K562 (cell line): ENCODE measurements at regions not wholly inside any gene's neighbourhood (a gene's known extent, or its start where the extent isn't known, plus 50 kb on each side); places are given as distances from the start of the nearest gene placed in this dataset.

Source experiments
- ATAC-seq: fragments of 200-7000 bp; cut with Tn5 transposase; 3 replicates; pipeline ENCODE4 v1.9.1; 2020; ENCODE audit warnings: moderate library complexity
- BruUV-seq: library from RNA; stranded (reverse); fragments of 400-500 nt; replicated peaks from 2 replicates; lab custom pipeline; 2021; lab: Mats Ljungman, UMichigan
- CTCF ChIA-PET: fragments of 300-600 bp; formaldehyde crosslinking; extraction: SDS; loops from one replicate; lab custom pipeline; 2021; ENCODE audit warnings: low intra/inter-chr PET ratio; lab: Yijun Ruan, JAX
- POLR2A ChIA-PET: fragments of 300-600, 350-650 bp; sonication (Branson Sonifier 250); formaldehyde crosslinking; extraction: SDS; loops from one replicate; lab custom pipeline; 2021; ENCODE audit warnings: antibody characterized with exemption, inconsistent platforms; lab: Yijun Ruan, JAX
- DNase-seq, 4 experiments: peaks; one replicate each; pipeline versions ENCODE4 v3.0.0 to v3.0.0-alpha.2; 2011 to 2018; ENCODE audit warnings: low spot score in 3 of 4, mixed read lengths in 3 of 4; ENCODE audit errors: extremely low read depth in 1 of 4
- FAIRE-seq: peaks from 2 replicates; lab custom pipeline; 2011; peaks lifted over from hg19 to GRCh38; lab: Jason Lieb, UNC
- H2AFZ ChIP-seq: 2 replicates; pipeline ENCODE4 v1.6.0; 2011; ENCODE audit warnings: low read depth, low read length, control low read depth, inconsistent platforms
- H3K27ac ChIP-seq: fragments of 200-600 bp; 3 replicates; pipeline ENCODE4 v1.8.0; 2011; ENCODE audit warnings: low read depth, mild to moderate bottlenecking, control low read depth, inconsistent platforms, low read length, moderate library complexity, mixed read lengths; ENCODE audit errors: extremely low read depth
- H3K27me3 ChIP-seq, 2 experiments: fragments of 300-600 bp in 1 of 2; 2 replicates in 1 of 2; 3 replicates in 1 of 2; pipeline versions ENCODE4 v1.6.0 to v1.8.0; 2011; ENCODE audit warnings: inconsistent platforms in 2 of 2, low read length in 2 of 2, mild to moderate bottlenecking in 1 of 2, mixed read lengths in 1 of 2, moderate library complexity in 1 of 2; ENCODE audit not compliant: control insufficient read depth in 2 of 2, insufficient read depth in 2 of 2
- H3K36me3 ChIP-seq: fragments of 300-600 bp; 3 replicates; pipeline ENCODE4 v1.8.0; 2011; ENCODE audit warnings: mild to moderate bottlenecking, low read length, inconsistent platforms; ENCODE audit not compliant: control insufficient read depth, insufficient read depth
- H3K4me1 ChIP-seq, 2 experiments: fragments of 200-600 bp in 1 of 2; replicated peaks in 1 of 2; 2 replicates in 1 of 2; 3 replicates in 1 of 2; pipeline versions ENCODE4 v1.5.1 to v1.8.0; 2011; ENCODE audit warnings: inconsistent platforms in 2 of 2, low read length in 2 of 2, mild to moderate bottlenecking in 1 of 2, mixed read lengths in 1 of 2, moderate library complexity in 1 of 2; ENCODE audit not compliant: control insufficient read depth in 2 of 2, insufficient read depth in 2 of 2
- H3K4me2 ChIP-seq: 2 replicates; pipeline ENCODE4 v1.6.1; 2011; ENCODE audit warnings: low read length, control low read depth, inconsistent platforms, mixed read lengths; ENCODE audit not compliant: insufficient read depth
- H3K4me3 ChIP-seq: fragments of 200-600 bp; sonication (generic), shearing (Covaris generic); 2 replicates; pipeline ENCODE4 v1.5.1; 2016; ENCODE audit warnings: control low read depth, inconsistent platforms
- H3K79me2 ChIP-seq: fragments of 200-600 bp; 3 replicates; pipeline ENCODE4 v1.8.0; 2011; ENCODE audit warnings: low read length, inconsistent platforms; ENCODE audit not compliant: control insufficient read depth, insufficient read depth
- H3K9ac ChIP-seq, 2 experiments: 2 replicates each; pipeline versions ENCODE4 v1.6.0 to v1.6.1; 2011; ENCODE audit warnings: low read depth in 2 of 2, low read length in 2 of 2, control low read depth in 1 of 2, inconsistent platforms in 1 of 2, mild to moderate bottlenecking in 1 of 2, mixed read lengths in 1 of 2; ENCODE audit not compliant: insufficient read depth in 1 of 2
- H3K9me1 ChIP-seq: one replicate; pipeline ENCODE4 v1.6.0; 2011; ENCODE audit warnings: inconsistent platforms, mild to moderate bottlenecking, low read length, moderate library complexity; ENCODE audit not compliant: control insufficient read depth, insufficient read depth
- H3K9me3 ChIP-seq: replicated peaks from 2 replicates; pipeline ENCODE4 v1.5.1; 2011; ENCODE audit warnings: low read depth, low read length, inconsistent platforms; ENCODE audit not compliant: control insufficient read depth, insufficient read depth
- H4K20me1 ChIP-seq: replicated peaks from 2 replicates; pipeline ENCODE4 v1.6.1; 2011; ENCODE audit warnings: low read length, inconsistent platforms, mixed read lengths; ENCODE audit not compliant: control insufficient read depth, insufficient read depth
- CREBBP ChIP-seq: IDR thresholded peaks from one replicate; pipeline ENCODE4 v1.6.1; 2012; ENCODE audit warnings: low read depth, mild to moderate bottlenecking, control low read depth, inconsistent platforms, low read length
- DPF2 ChIP-seq: fragments of 450-650 bp; IDR thresholded peaks from 2 replicates; pipeline ENCODE4 v1.6.1; 2016
- ESRRB ChIP-seq: fragments of 250-450 bp; sonication (Bioruptor Pico); IDR thresholded peaks from 2 replicates; pipeline ENCODE4 v1.5.0; 2020; ENCODE audit warnings: mild to moderate bottlenecking, moderate library complexity, borderline replicate concordance
- ETS1 ChIP-seq: conservative IDR thresholded peaks from 2 replicates; pipeline ENCODE4 v1.6.1; 2011; ENCODE audit warnings: low read depth, mild to moderate bottlenecking, low read length; ENCODE audit not compliant: control insufficient read depth
- NFIC ChIP-seq: fragments of 450-650 bp; IDR thresholded peaks from 2 replicates; pipeline ENCODE4 v1.6.1; 2017; ENCODE audit warnings: mild to moderate bottlenecking, inconsistent platforms
- PKNOX1 ChIP-seq: fragments of 450-650 bp; IDR thresholded peaks from 2 replicates; pipeline ENCODE4 v1.6.1; 2016
- SMARCB1 ChIP-seq: IDR thresholded peaks from 2 replicates; pipeline ENCODE4 v1.6.1; 2011; ENCODE audit warnings: improper control_type of control experiment, low read depth; ENCODE audit not compliant: insufficient read length
- TFE3 ChIP-seq: fragments of 450-650 bp; formaldehyde crosslinking; IDR thresholded peaks from 2 replicates; pipeline ENCODE4 v1.4.0; 2020; ENCODE audit warnings: mild to moderate bottlenecking, mixed read lengths
- ZBTB2 ChIP-seq: fragments of 450-650 bp; IDR thresholded peaks from 2 replicates; pipeline ENCODE4 v1.6.1; 2016; ENCODE audit warnings: antibody characterized with exemption
- ZBTB5 ChIP-seq: fragments of 450-650 bp; IDR thresholded peaks from 2 replicates; pipeline ENCODE4 v1.6.1; 2017; ENCODE audit warnings: antibody characterized with exemption
- ZKSCAN1 ChIP-seq: fragments of 150-350 bp; IDR thresholded peaks from 2 replicates; pipeline ENCODE4 v1.6.1; 2016; ENCODE audit warnings: low read depth, low read length
- ZNF445 ChIP-seq: fragments of 250-450 bp; sonication (Bioruptor Pico); IDR thresholded peaks from 2 replicates; pipeline ENCODE4 v1.4.0; 2020; ENCODE audit warnings: low read depth, mild to moderate bottlenecking, moderate library complexity
- ZNF57 ChIP-seq: fragments of 450-650 bp; formaldehyde crosslinking; IDR thresholded peaks from 2 replicates; pipeline ENCODE4 v1.4.0; 2020; ENCODE audit warnings: mild to moderate bottlenecking, moderate library complexity
- ZNF79 ChIP-seq: fragments of 250-450 bp; sonication (Bioruptor Pico); IDR thresholded peaks from 2 replicates; pipeline ENCODE4 v1.4.0; 2020; ENCODE audit warnings: low read depth, mild to moderate bottlenecking, moderate library complexity
- WGBS: fragments of 100-300 bp; shearing (Covaris generic); methylation state at CpG from one replicate; pipeline ENCODE4 v1.1.6; 2016; ENCODE audit warnings: low coverage, mixed read lengths; ENCODE audit not compliant: insufficient coverage; ENCODE audit errors: missing lambda C conversion rate; 5-methylcytosine and 5-hydroxymethylcytosine counted together
- in situ Hi-C: fragments of 300-500 bp; cut with MboI; formaldehyde crosslinking; loops from 4 replicates; pipeline ENCODE4 v1.15.0; 2018; ENCODE audit warnings: inconsistent platforms, mixed read lengths
- intact Hi-C: fragments of 100-400 bp; cut with micrococcal nuclease; formaldehyde crosslinking; loops from 2 replicates; pipeline ENCODE4 v1.14.2; 2022

GRCh38 chr7:445020-445419, 74.6 kb downstream of the PDGFA start:
- ATAC-seq (no peak), DNase-seq (no peak), FAIRE-seq (no peak)
- H3K36me3 ChIP-seq = no peaks in the 10 kb centered on the region
- no peak for TF ChIP-seq PKNOX1
- TF ChIP-seq ZKSCAN1 = no peak
- no peak for TF ChIP-seq ZNF57 (CRISPR knock-in tag)
- TF ChIP-seq DPF2 = no peak
- TF ChIP-seq TFE3 (CRISPR knock-in tag) = no peak
- TF ChIP-seq ETS1 = no peak
- no peak for TF ChIP-seq ZNF79 (CRISPR knock-in tag)
- no peak for TF ChIP-seq CREBBP
- TF ChIP-seq SMARCB1 = no peak
- TF ChIP-seq ZNF445 (CRISPR knock-in tag) = no peak
- no peak for TF ChIP-seq ZBTB2
- no peak for TF ChIP-seq ESRRB (CRISPR knock-in tag)
- no peak for TF ChIP-seq NFIC
- TF ChIP-seq ZBTB5 = no peak
- H3K9ac ChIP-seq = no peak overlapping the region
- no peaks in the 10 kb centered on the region for H3K9me1 ChIP-seq
- no peak overlapping the region for H3K4me3 ChIP-seq
- 0 out of 5 replicates have a peak, but pooled peaks cover 0 to 3% of the 10 kb centered on the region in 2 experiments for H3K27me3 ChIP-seq
- no peaks in the 10 kb centered on the region for H3K79me2 ChIP-seq
- ChIA-PET CTCF (no interaction called here), POLR2A (interaction anchor here (0.7 kb wide), 1 partner anchor 16 kb away, joined by 3 read pairs; no protein-coding TSS in a partner anchor)
- no peaks in the 10 kb centered on the region for H4K20me1 ChIP-seq
- WGBS = 26% methylated on average over 14 of the region's 14 CpGs
- H3K27ac ChIP-seq = no peak overlapping the region
- intact Hi-C loops = no loop called here
- no peaks in the 10 kb centered on the region for H3K9me3 ChIP-seq
- peaks cover 0 to 31% of the 10 kb centered on the region in 2 experiments; a peak in 3 of 5 replicates for H3K4me1 ChIP-seq
- in situ Hi-C loops = no loop called here
- no peak overlapping the region for H3K4me2 ChIP-seq
- no peak overlapping the region for H2AFZ ChIP-seq
- BruUV-seq = no TSS peak
